ENCODE measurements at regions not wholly inside any gene's neighbourhood (a gene's known extent, or its start where the extent isn't known, plus 50 kb on each side); places are given as distances from the start of the nearest gene placed in this dataset.

GRCh38 chr5:123916345-123917121, 404.6 kb downstream of the CSNK1G3 start (continued):
- TF ChIP-seq SETDB1 (CRISPR knock-in tag; IDR thresholded peaks at IDR 0.05; ENCODE audit: borderline replicate concordance), result no peak

- Histone ChIP-seq H4K20me1 (ENCODE audit: insufficient read depth, low read length) (no peaks in the 10 kb centered on the region), H3K4me1 (ENCODE audit: insufficient read depth, low read length) (no peaks in the 10 kb centered on the region), H3K27ac (ENCODE audit: extremely low read length, insufficient read depth, low read length) (no peak overlapping the region), H3K9ac (ENCODE audit: insufficient read depth, low read depth, low read length) (no peak overlapping the region), H3K9me3 (ENCODE audit: low read length) (no peaks in the 10 kb centered on the region), H2AFZ (ENCODE audit: low read length) (no peak overlapping the region), H3K79me2 (ENCODE audit: insufficient read depth, low read length) (no peaks in the 10 kb centered on the region), H3K36me3 (replicated peaks in 1 of 2; ENCODE audit: control insufficient read depth in 1 of 2, insufficient read depth in 2 of 2, low read length in 2 of 2) (no peaks in the 10 kb centered on the region), H3K4me3 (replicated peaks in 1 of 3; ENCODE audit: insufficient read depth in 1 of 3, low read depth in 2 of 3, low read length in 3 of 3) (no peak overlapping the region), H3K27me3 (ENCODE audit: control insufficient read depth in 1 of 2, insufficient read depth in 2 of 2, low read length in 2 of 2) (no peaks in the 10 kb centered on the region), H3K4me2 (ENCODE audit: low read depth, low read length) (no peak overlapping the region)
- in situ Hi-C loops (cut with HindIII; ENCODE audit: extremely low pct_ligation_motif_present, low pct_unique_long_range_greater_than_20kb), result no loop called here
- no peak for ATAC-seq
- no peak for TF ChIP-seq BRF2 (CRISPR knock-in tag; IDR thresholded peaks at IDR 0.05)
- TF ChIP-seq ZNF672 (CRISPR knock-in tag; IDR thresholded peaks at IDR 0.05), result no peak
- no peak for TF ChIP-seq ZNF225 (CRISPR knock-in tag; IDR thresholded peaks at IDR 0.05)
- no peak for TF ChIP-seq ZNF414 (CRISPR knock-in tag; IDR thresholded peaks at IDR 0.05)
- no peak for TF ChIP-seq RFX1 (IDR thresholded peaks at IDR 0.05)
- TF ChIP-seq KAT8 (CRISPR knock-in tag; IDR thresholded peaks at IDR 0.05), result no peak
- no peak for TF ChIP-seq REXO4 (CRISPR knock-in tag; IDR thresholded peaks at IDR 0.05; ENCODE audit: borderline replicate concordance)
- no peak for TF ChIP-seq MXD1 (CRISPR knock-in tag; IDR thresholded peaks at IDR 0.05)
- no peak for TF ChIP-seq ATRX (CRISPR knock-in tag; IDR thresholded peaks at IDR 0.05; ENCODE audit: borderline replicate concordance)
- no peak for TF ChIP-seq NONO (IDR thresholded peaks at IDR 0.05)
- no peak for TF ChIP-seq NONO (CRISPR knock-in tag; conservative IDR thresholded peaks at IDR 0.05)
- no peak for TF ChIP-seq TOE1 (CRISPR knock-in tag; IDR thresholded peaks at IDR 0.05)
- no peak for TF ChIP-seq HMGA1 (CRISPR knock-in tag; conservative IDR thresholded peaks at IDR 0.05)
- BruUV-seq (replicated peaks), result no TSS peak
- POLR2A ChIA-PET, result no interaction called here
- CTCF ChIA-PET (ENCODE audit: low intra/inter-chr PET ratio, low total read pairs), result no interaction called here
- no peak for DNase-seq (ENCODE audit: low spot score)
- intact Hi-C loops (cut with micrococcal nuclease; ENCODE audit: unreplicated experiment), result no loop called here
- FAIRE-seq, result no peak
- WGBS (ENCODE audit: low lambda C conversion rate), result 4% methylated on average over 1 of the region's 1 CpG
These were observed 402.4 kb downstream of the CSNK1G3 start for GRCh38 chr5:123914333-123914732.
